NCI-H128 (cell line): ENCODE measurements at regions not wholly inside any gene's neighbourhood (a gene's known extent, or its start where the extent isn't known, plus 50 kb on each side); places are given as distances from the start of the nearest gene placed in this dataset.

ENCODE experiments used
- DNase-seq: peaks from one replicate; lab custom pipeline; 2025; ENCODE audit not compliant: unreplicated experiment; lab: John Stamatoyannopoulos, UW

DNA sequence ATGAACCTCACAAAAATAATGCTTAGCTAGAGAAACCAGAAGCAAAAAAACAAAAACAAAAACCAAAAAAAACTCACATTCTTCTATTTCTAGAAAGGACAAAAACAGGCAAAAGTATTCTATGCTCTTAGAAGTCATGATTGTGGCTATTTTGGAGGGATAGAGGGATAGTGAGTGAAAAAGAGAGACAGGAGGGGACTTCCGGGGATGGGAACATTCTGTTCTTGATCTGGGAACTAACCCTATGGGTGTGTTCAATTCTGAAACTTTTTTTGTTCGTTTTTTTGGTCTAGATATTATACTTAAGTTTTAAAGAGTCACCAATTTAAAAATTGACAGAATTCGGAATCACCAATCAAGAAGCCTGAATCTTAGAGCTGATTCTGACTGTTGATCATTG, 120.0 kb upstream of the TPM1 start:
- DNase-seq, result no peak

- DNase-seq, result no peak
Measured at GRCh38 chr15:62925875-62926274, 116.7 kb upstream of the TPM1 start.

- DNase-seq, result no peak
Measured at GRCh38 chr15:62927196-62927595, 115.4 kb upstream of the TPM1 start.

- DNase-seq, result no peak
Measured at GRCh38 chr15:62927836-62928235, 114.7 kb upstream of the TPM1 start.

DNA sequence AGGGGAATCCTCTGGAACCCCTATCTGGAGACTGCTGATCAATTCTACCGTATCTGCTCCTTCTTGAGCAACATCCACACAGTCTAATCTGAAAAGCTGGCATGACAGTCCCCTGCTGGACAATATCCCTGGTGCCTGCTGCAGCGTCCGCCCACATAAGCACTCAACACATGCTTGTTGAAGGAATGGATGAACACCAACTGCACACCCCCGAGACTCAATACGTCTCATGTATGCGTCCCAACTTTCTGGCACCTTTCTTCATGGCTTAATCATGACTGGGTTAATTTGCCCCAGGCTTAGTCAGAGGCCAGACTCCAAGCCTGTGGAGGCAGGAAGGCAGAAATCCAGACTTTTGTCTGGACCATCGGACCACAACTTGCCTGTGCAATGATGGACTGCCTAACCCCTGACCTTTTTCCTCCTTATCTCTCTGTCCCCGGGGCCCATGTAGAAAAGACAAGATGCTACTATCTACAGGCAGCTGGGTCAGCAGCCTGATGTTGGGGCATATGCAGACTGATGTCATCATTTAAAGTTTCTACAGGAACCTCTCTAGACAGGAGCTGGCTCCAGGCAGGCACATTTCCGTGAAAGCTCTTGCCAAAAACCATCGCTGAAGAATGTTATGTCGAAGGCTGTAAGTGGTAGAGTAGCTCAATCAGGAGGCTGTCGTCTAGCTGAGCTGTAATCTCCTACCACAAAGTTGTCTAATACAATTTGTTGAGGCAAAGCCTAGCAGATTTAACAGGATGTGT, 114.1 kb upstream of the TPM1 start:
- no peak for DNase-seq

GRCh38 chr15:62929000-62929357, 113.6 kb upstream of the TPM1 start:
- DNase-seq, result no peak

- DNase-seq, result no peak
Measured at GRCh38 chr15:62931650-62932049, 110.9 kb upstream of the TPM1 start.

- no peak for DNase-seq
Measured at GRCh38 chr15:62932436-62932835, 110.1 kb upstream of the TPM1 start.

- DNase-seq, result no peak
Measured at GRCh38 chr15:62933386-62933785, 109.2 kb upstream of the TPM1 start.

DNA sequence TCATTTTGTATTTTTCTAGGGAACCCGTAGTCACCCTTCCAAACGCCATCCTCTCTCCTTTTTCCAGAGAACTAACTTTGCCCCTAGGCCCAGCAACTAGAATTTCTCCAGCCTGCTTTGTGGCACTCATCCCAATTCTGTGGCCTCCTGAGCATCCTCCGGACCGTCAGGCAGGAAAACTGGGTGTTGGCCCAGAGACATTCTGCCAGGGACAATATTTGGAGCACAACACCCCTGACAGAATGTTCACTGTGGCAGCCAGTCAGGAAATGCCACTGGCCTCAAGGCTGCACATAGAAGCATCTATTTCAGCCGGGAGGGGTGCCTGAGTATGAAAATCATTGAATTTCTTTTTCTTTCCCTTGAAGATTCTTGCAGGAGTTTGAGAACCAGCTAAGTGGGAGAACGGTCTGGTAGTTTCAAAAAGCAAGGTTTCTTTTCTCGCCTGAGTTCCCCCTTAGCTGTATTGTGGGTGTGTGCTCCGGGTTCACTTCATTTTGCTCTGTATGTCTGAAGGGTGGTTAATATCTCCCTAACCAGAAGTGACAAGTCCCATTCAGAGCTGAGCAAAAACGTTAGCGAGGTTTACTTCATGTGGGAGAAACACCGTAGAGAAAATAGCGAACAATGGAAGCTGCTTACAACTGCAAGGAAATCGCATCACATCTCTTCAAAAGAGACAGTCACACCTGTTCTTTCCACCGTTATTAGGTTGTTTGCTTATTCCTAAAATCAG, 108.1 kb upstream of the TPM1 start:
- DNase-seq, result no peak

DNA sequence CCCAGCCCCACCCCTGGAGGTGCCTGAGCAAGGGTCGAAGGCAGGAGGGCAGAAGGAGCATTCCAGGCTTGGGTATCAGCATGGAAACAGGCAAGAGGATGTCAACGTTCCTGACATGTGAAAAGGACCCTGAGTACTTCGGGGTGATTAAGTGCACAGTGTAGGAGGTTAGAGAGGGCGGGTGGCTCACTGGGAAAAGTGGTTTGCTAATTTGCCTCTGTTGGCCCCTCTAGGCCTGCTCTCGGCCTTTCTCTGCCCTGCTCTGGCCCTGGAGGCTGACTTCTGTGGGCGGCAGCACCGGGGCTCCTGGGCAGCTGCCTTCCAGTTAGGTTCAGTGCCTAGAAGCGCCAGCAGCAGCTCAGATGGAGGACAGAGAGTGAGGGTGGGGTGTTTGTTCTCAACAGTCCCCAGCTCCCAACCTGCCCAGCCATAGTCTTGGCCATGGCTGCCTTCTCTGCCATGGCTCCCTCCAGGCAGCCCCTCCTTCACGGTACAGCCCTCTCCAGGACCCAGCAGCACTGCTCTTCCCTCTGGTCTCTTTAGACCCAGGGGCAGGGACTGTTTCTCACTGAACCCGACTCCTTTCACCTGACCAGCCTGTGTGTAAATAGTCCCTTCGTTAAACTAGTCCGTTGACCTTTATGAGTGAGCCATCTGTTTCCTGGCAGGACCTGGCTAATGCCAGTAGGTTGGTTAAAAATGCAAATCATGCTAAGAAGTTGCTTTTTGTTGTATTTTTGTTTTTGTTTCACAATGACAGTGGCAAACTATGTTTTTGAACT, 107.1 kb upstream of the TPM1 start:
- DNase-seq, result no peak

DNA sequence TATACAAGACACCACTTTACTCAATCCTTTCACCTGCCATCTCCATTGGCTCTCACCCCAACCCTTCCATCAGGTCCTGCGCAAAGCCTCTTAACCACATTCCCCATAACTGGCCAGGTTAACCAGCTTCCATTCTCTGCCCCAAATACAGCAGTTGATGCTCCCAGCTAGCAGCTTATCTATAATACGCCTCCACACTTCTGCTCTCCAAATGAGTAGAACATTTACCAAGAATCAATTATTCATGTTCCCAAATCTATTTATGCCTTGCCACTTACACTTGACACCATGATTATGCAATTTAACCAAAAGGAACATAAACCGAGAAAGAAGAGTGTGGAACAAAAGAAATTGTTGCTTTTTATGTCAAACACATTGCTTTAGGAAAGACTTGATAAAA, 103.7 kb upstream of the TPM1 start:
- no peak for DNase-seq

DNA sequence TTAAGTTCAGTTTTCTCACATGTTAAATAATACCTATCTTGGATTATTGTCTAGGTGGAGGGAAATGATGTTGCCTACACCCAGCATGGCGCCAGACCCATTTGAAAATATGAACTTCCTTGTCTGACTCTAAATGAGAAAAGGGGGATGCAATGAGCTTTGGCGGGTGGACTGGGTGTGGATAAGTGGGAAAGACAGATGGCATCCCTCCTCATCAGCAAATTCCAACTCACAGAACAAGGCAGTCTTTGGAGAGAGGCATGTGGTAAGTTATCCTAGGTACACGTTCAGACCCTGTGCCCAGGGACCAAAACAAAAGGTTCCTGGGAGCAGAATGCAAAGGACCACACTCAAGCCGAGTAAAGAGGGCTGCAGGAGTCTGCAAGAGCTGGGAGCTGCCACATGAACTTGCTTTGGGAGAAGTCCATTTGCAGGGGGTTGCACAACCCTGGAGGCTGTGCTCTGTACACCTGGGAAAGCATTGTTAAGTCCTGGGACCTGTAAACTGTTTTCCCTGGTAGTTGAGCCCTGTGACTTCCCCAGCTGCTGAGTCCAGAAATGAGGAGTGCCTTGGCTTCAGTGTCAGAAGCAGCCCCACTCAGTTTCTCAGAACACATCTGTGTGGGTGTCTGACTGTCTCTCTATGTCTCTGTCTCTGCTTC, 102.3 kb upstream of the TPM1 start:
- DNase-seq, result no peak

- DNase-seq, result no peak
Measured at GRCh38 chr15:62940755-62941361, 101.7 kb upstream of the TPM1 start.

DNA sequence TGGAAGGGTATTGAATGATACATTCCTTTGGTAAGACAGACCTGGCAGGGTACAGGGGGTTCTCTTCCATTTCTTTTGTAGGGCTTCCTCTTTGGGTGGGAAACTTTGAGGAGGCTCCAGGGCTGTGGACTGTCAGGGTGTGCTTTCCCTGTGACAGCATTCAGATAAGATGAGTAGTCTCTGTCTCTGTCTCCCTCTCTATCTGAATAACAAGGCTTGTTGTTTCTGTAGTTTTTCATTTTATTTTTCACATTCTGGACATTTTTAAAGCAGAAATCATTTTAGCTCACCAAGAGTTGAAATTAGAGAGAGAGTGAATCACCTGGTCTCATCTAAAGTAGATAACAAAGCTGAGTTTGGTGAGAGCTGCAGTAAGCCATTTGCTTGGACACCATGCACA, 100.8 kb upstream of the TPM1 start:
- DNase-seq, result no peak

GRCh38 chr15:62942428-62942827, 100.1 kb upstream of the TPM1 start:
- no peak for DNase-seq

- no peak for DNase-seq
Measured at GRCh38 chr15:62945063-62945462, 97.5 kb upstream of the TPM1 start.

GRCh38 chr15:62945760-62946159, 96.8 kb upstream of the TPM1 start:
- no peak for DNase-seq

DNA sequence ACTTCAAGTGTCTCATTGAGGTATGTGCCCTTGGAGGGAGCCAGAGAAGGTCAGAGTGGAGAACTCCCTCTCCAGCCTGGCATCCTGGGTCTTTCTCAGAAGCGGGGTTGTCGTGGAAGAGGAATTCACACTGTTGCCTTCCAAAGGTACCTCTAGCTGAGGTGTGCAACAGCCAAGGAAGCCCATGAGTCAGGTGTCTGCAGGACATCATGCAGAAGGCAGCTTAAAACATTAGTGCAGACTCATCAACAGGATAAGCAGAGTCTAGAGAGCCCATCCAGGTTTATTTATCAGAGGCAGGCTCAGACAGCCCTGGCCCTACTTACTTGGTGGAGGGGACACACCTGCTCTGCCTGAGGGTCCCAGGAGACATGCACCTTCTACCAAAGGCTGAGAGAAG, 95.6 kb upstream of the TPM1 start:
- no peak for DNase-seq

DNA sequence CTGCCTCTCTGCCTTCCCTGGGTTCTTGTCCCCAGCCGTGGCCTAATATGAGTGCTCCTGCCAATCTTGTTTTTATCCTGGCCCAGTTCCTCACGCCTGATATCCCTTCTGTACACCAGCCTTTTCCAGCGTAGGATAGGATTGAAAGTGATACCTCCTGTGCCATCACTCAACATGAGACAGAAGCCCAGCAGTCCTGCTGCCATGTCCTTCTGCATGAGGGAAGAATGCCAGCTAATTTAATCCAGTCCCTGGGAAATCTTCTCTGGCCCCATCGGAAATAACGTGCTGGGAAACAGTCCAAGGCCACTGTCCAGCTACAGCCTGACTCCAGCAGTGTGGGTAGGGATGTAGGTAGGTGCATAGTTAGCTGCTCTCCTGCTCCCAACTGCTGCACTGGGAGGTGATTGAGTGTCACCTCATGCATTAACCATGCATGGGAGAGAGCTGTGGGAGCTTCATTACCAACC, 92.0 kb upstream of the TPM1 start:
- DNase-seq, result no peak

- DNase-seq, result no peak
Measured at GRCh38 chr15:62951481-62951880, 91.1 kb upstream of the TPM1 start.
